CD4-positive, alpha-beta T cell treated with Interleukin-10 for 1 hour (primary cell): ENCODE measurements at regions not wholly inside any gene's neighbourhood (a gene's known extent, or its start where the extent isn't known, plus 50 kb on each side); places are given as distances from the start of the nearest gene placed in this dataset.
"Not testable (repeated sequence)": the region's sequence is repeated elsewhere in the genome, so short reads cannot be mapped to it uniquely, and the experiment has no call there.

Experiments used
- DNase-seq: peaks from one replicate; pipeline ENCODE4 v3.0.0-alpha.2; 2020

DNA sequence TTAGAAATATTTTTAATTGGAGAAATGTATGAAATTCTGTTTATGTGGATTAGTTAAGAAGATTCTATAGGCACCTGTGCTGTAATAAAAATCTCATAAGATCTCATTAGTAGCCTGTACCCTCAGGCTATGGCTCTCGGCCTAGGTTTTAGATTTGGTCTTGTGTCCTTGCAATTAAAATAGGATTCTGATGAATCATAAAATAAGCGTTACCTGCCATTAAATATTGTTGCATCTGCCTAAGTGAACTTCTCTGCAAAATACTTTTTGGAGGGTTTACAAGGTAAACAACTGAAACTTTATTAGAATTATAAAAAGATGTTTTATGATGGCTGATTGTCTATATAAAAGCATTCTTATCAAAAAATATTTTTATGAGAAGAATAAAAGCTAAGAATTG is 804.1 kb upstream of the ANO3 start:
- DNase-seq, result no peak

DNA sequence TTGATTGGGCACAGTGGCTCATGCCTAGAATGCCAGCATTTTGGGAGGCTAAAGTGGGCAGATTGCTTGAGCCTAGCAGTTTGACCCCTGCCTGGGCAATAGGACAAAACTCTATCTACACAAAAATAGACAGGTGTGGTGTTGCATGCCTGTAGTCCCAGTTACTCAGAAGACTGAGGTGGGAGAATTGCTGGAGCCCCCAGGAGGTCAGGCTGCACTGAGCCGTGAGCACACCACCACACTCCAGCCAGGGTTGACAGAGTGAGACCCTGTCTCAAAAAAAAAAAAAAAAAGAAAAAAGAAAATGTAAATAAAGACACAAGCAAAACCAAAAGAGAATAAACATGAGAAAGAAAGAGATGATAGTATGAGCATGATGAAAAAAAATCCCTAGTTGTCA is 802.4 kb upstream of the ANO3 start:
- no peak for DNase-seq

GRCh38 chr11:25535467-25536272 is 796.3 kb upstream of the ANO3 start:
- DNase-seq, result no peak

DNA sequence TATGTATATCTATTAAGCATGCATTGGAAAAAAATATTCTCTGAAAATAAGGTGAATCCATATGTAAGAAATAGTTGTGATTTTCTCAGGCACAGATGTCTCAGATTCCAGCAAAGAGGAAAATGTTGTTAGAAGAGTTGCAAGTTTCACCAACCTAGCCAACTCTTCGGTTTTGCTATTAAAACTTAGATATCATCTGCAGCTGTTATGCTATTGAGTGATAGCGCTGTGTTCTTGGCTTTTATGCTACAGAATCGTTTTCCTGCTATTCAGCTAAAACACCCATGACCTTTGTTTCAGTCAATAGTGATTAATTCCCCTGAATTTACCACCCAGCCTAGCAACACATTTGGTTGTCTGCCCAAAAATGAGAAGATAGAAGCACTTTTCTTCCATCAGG is 795.6 kb upstream of the ANO3 start:
- DNase-seq, result no peak

DNA sequence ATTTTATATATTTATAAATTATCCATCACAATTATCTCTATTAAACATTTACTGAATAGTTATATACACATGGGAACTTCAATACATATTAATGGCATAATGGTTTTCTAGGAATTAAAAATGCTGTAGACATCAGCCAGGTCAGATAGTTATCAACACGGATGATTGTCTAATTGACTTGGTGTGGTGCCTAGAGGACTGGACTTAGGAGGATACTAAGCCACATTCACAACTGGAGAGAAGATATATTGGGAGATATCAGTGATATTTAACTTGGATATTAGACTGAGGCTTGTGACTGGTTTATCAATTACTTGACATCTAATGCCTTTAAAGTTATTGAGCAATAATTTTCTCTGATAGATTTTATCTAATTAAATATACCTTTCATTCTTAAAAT is 794.5 kb upstream of the ANO3 start:
- no peak for DNase-seq

- no peak for DNase-seq
These were observed 784.6 kb upstream of the ANO3 start for GRCh38 chr11:25547292-25547691.

DNA sequence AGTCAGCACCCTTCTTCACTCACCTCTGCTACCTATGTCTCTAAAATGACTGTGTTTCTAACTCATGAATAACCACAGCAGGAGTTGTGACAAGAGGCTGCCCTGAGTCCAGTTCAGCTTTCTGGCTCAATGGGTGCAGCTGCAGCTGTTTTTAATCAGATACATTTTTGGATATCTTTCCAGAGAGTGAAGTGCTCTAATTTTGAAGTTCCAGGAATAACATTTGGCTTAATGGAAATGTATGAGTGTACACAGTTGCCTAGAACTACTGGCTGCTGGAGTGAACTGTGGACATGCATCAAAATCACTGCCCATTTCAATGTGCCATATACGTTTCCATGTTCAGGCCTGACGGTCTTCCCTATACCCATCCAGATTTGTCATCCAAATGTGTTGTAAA is 769.5 kb upstream of the ANO3 start:
- no peak for DNase-seq

DNA sequence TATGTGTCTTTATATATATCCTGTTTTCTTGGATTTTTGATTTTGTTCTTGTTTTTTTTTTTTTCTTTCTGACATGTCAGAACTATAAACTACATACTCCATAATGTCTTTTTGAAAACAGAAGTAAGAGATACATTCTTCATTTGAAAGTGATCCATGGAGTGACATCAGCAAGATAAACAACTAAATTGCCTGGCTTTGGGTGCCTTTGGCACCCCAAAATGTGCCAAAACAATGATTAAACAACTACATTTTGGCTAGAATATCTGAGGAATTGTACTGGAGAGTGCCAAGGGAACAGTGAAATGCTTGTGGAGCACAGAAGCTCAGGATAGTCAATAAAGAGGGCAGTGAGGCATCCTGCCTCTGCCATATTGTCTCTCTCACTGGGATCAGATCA is 766.1 kb upstream of the ANO3 start:
- DNase-seq, result no peak

DNA sequence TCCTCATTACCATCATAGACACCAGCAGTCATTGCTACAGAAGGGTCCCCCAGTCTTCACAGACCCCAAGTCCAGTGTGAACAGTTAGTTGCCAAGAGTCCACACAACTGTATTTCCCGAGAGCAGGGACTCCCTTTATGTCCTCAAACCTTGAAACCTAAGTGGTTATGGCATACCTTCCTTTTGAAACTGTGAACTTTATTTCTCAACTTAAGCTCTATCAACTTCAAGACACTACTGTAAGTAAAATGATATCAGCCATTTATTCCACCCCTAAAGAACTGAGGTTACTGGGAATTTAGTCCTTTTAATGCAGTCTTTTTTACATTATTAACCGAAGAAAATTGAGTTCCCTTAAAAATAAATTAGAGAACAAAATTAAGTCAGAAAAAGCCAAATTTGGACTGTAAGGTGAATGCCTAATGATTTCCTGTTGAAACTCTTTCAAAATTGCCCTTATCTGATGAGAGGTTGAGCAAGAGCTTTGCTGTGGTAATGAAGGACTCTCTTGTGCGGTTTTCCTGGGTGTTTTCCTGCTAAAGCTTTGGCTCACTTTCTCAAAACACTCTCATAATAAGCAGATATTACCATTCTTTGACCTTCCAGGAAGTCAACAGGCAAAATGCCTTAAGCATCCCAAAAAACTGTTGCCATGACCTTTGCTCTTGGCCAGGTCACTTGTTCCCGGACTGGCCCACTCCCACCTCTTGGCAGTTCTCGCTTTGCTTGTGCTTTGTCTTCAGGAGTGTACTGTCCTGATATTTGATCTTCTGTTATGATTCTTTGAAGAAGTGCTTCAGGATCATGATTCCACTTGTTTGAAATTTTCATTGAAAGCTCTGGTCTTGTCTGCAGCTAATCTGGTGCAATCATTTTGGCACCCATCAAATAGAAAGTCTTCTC is 765.4 kb upstream of the ANO3 start:
- no peak for DNase-seq

DNA sequence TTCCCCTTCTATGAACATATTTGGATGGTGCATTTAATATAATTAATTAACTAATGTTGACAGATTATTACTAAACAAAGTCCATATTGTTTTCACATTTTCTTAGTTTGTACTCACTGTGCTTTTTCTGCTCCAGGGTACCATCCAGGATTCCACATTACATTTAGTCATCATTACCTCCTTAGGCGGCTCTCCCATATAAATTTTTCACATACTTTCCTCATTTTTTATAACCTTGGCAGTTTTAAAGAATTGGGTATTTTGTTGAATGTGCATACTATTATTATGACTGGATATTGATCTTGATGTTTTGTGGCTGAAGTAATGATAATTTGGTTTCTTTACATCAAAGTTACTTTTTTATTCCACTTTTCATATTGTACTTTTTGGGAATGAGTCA is 755.6 kb upstream of the ANO3 start:
- no peak for DNase-seq

DNA sequence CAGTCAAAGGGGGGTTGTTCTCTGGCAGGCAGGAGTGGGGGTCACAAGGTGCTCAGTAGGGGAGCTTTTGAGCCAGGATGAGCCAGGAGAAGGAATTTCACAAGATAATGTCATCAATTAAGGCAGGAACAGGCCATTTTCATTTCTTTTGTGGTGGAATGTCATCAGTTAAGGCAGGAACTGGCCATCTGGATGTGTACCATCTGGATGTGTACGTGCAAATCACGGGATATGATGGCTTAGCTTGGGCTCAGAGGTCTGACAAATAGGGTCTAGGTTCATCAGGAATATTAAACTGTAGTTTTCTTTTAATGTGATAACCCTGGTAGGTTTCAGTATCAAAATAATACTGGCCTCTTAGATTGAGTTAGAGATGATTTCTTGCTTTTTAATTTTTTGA is 752.4 kb upstream of the ANO3 start:
- not testable (repeated sequence) for DNase-seq

- no peak for DNase-seq
These were observed 748.3 kb upstream of the ANO3 start for GRCh38 chr11:25583596-25583995.

DNA sequence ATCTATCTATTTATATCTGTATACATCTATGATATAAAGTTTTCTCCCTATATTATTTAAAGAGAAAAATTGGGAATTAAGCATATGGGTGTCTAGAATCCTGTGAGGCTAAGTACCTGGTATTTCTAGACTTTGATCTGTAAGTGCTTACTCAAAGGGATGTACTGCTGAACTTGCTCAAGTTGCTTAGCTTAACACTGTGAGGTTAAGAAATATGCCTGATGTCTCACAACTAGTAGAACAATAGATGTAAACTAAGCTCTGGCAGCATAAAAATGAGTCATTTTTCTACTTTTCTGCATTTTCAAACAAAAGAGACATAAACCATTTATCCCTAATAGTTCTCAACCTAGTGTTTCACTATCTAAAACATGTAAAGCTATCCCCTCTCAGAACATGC is 744.4 kb upstream of the ANO3 start:
- no peak for DNase-seq

DNA sequence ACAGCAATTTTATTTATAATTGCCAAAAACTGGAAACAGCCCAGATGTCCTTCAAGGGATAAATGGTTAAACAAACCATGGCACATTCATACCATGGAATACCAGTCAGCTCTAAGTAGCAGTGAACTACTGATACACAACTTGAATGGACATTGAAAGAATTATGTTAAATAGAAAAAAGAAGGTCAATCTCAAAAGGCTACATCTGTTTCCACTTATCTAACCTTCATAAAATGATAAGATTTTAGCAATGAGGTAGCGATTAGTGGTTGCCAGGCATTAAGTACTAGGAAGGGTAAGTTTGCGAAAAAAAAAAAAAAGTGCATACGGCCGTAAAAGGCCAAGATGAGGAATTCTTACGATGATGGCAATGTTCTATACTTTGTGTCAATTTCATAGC is 738.7 kb upstream of the ANO3 start:
- no peak for DNase-seq

- no peak for DNase-seq
These were observed 735.2 kb upstream of the ANO3 start for GRCh38 chr11:25596701-25597100.

DNA sequence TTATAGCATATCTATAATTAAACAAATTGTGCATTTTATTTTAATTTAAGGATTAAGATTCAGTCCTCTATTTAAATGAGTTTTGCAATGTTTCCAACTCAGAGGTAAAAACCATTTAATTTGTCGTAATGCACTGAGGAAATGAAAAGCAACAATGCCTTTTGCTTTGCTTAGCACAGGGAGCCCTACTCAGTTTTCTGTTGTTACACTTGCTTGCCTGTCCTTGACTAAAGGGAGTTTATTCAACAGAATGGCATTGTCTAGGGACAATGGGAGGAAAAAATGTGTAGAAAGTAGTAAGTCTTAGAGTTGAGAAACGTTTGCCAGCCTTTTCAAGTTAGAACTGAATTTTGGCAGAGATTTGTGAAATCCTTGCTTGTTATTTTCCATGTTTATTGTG is 734.2 kb upstream of the ANO3 start:
- DNase-seq, result no peak

DNA sequence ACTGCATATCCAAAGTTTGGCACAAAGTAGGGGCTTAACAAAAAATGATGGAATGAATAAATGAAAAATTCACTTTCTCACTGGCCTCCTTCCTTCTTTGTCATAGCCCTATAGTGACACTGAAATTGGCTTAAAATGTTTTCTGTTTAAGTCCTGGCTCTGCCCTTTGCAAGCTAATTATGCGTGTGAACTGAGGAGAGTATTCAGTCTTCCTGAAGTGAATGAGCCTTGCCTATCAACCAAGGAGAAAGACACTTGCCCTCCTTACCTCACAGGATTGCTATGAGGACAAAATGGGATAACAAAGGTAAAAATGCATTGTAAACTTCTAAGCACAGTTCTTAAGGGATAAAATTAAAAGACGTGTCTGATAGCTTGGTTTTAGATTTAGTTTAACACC is 729.8 kb upstream of the ANO3 start:
- DNase-seq, result no peak

- DNase-seq, result no peak
These were observed 729.0 kb upstream of the ANO3 start for GRCh38 chr11:25602959-25603358.

GRCh38 chr11:25612806-25613205 is 719.1 kb upstream of the ANO3 start:
- no peak for DNase-seq

DNA sequence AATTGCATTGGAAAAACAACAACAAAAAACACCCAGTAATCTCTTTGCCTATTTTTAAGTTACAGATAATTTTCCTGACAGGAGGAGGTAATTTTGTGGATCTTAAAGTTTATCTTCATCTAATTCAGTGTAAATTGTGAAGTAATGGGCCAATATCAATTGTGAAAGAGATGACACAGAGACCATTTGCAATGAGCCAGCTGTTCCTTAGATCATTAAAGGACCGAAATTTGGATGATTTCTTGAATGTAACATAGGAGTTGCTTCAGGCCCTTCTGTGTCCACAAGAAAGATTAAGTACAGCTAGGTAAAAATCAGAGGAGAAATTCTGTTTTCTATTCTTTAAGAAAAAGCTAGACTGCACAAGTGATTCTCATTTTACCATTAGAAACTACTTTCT is 718.5 kb upstream of the ANO3 start:
- no peak for DNase-seq

GRCh38 chr11:25613865-25614264 is 718.1 kb upstream of the ANO3 start:
- no peak for DNase-seq

GRCh38 chr11:25615069-25615468 is 716.9 kb upstream of the ANO3 start:
- no peak for DNase-seq

DNA sequence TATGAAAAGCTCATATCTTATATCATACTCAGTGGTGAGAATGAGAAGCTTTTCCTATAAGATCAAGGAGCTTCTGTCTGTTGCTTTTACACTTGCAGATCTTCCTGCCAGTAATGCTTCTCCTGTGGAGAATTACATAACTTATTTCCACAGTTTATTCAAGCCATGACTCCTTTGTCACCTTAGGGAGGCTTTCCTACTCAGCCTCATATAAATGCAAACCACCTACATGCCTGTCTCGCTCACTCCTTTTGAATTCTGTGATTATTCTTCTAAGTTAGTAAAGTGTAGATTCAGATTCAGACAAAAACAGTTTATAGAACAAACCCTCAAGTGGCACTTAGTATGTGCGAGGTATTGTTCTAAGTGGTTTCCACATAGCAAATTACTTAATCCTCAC is 716.1 kb upstream of the ANO3 start:
- no peak for DNase-seq

DNA sequence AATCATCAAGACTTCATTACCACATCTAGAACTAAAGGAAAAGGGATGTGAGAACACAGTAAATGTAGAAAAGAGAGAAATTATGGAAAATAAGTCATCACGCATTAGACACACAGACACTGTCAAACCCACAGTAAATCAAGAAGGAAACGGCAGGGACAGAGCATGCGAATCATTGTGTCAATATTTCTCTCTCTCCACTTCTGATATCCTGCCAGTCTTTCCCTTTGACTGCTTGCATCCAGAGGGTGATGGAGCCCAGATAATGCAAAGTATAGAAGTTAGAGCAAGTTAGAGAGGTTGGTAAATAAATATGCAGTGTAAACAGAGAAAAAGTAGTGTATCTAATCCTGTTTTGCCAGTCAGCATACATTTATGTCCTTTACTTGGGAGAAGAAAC is 706.8 kb upstream of the ANO3 start:
- DNase-seq, result no peak
